GM13976 (cell line): ENCODE measurements at regions not wholly inside any gene's neighbourhood (a gene's known extent, or its start where the extent isn't known, plus 50 kb on each side); places are given as distances from the start of the nearest gene placed in this dataset.

ENCODE experiments used
- DNase-seq: peaks from one replicate; pipeline ENCODE4 v3.0.0; 2012; ENCODE audit warnings: low spot score
- in situ Hi-C: fragments of 300-500 bp; cut with MboI; formaldehyde crosslinking; loops from one replicate; pipeline ENCODE4 v1.12.0; 2022; ENCODE audit warnings: low sequenced_read_pairs, mixed read lengths, inconsistent platforms; ENCODE audit not compliant: unreplicated experiment
- TF ChIP-seq, protein P1 (sequence below): IDR thresholded peaks from 2 replicates; pipeline ENCODE4 v1.5.1; 2012; ENCODE audit warnings: borderline replicate concordance, mild to moderate bottlenecking; ENCODE audit not compliant: insufficient read depth; ENCODE audit errors: extremely low read depth, missing control alignments, control extremely low read depth

GRCh38 chr3:159829539-159830227, 159.0 kb upstream of the IL12A start:
- no peak for DNase-seq
- TF ChIP-seq, protein P1, sequence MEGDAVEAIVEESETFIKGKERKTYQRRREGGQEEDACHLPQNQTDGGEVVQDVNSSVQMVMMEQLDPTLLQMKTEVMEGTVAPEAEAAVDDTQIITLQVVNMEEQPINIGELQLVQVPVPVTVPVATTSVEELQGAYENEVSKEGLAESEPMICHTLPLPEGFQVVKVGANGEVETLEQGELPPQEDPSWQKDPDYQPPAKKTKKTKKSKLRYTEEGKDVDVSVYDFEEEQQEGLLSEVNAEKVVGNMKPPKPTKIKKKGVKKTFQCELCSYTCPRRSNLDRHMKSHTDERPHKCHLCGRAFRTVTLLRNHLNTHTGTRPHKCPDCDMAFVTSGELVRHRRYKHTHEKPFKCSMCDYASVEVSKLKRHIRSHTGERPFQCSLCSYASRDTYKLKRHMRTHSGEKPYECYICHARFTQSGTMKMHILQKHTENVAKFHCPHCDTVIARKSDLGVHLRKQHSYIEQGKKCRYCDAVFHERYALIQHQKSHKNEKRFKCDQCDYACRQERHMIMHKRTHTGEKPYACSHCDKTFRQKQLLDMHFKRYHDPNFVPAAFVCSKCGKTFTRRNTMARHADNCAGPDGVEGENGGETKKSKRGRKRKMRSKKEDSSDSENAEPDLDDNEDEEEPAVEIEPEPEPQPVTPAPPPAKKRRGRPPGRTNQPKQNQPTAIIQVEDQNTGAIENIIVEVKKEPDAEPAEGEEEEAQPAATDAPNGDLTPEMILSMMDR = no peak
- in situ Hi-C loops = no loop called here

GRCh38 chr3:159830523-159831154, 158.0 kb upstream of the IL12A start:
- in situ Hi-C loops = no loop called here
- TF ChIP-seq, protein P1 = no peak
- no peak for DNase-seq

- in situ Hi-C loops = no loop called here
- TF ChIP-seq, protein P1 = no peak
- no peak for DNase-seq
Measured at GRCh38 chr3:159831466-159831865, 157.2 kb upstream of the IL12A start.

GRCh38 chr3:159832024-159832423, 156.6 kb upstream of the IL12A start:
- peak; percentile 36 for DNase-seq
- TF ChIP-seq, protein P1 = no peak
- in situ Hi-C loops = no loop called here

DNA sequence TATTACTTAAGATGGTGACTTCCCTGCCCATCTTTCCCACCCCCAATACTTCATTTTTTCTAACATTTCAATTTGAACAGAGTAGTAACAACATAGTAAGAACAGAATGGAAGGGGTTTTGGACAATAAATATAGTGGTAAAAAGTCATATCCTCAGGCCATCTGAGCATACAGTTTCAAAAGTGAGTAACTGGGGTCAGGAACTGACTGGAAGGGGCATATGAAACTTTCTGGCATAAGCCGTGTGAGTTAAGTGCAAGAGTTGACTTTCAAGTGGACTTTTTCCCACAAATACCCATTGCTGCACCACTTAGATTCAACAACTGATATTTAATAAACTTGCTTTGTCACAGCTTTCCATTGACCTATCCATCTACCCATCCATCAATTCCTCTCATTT, 153.5 kb upstream of the IL12A start:
- TF ChIP-seq, protein P1 = no peak
- DNase-seq = no peak
- in situ Hi-C loops = no loop called here

- TF ChIP-seq, protein P1 = no peak
Measured at GRCh38 chr3:159837725-159838124, 150.9 kb upstream of the IL12A start.

More at GRCh38 chr3:159837725-159838124, 150.9 kb upstream of the IL12A start:
- in situ Hi-C loops = no loop called here
- DNase-seq = no peak
